ENCODE measurements at regions not wholly inside any gene's neighbourhood (a gene's known extent, or its start where the extent isn't known, plus 50 kb on each side); places are given as distances from the start of the nearest gene placed in this dataset.

DNA sequence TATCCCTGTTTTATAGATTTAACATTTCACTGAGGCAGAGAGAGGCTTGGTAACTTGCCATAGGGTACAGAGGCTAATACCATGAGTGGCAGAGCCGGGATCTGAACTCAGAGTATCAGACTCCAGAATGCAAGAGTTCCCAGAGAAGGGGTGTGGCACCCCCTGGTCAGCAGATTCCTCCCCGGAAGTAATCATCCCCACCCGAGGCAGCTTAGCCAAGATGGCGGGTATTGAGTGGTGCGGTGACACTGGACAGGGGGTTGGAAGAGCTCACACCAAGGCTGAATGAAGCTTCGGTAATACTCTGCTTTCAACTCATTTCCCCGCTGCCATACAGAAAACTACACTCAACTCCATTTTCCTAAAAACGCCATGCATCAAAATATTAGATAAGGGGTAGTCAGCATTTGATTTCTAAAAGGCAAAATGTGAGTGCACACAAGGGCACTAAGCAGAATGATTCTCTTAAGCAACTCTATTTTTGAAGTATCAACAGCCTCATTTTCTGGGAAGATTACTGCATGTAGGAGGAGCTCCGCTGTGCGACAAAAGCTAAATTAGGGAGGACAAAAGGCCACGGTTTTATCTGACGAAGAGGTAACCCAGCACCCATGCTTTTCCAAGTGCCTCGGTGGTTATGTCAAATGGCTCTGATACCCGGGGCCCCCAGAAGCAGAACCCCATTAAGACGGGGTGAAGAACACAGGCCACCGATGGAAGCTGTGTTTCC is 166.7 kb downstream of the NUP210 start:
- DNase-seq (ENCODE audit: low spot score) = no peak
- no peak for ATAC-seq (ENCODE audit: insufficient number of reproducible peaks, low FRiP score, low read depth)
- no peak overlapping the region for H3K27ac ChIP-seq
- H3K4me3 ChIP-seq = no peak overlapping the region
- H3K9me3 ChIP-seq = no peaks in the 10 kb centered on the region
- no peaks in the 10 kb centered on the region for H3K27me3 ChIP-seq (replicated peaks; ENCODE audit: insufficient read depth)
- TF ChIP-seq, protein P1, sequence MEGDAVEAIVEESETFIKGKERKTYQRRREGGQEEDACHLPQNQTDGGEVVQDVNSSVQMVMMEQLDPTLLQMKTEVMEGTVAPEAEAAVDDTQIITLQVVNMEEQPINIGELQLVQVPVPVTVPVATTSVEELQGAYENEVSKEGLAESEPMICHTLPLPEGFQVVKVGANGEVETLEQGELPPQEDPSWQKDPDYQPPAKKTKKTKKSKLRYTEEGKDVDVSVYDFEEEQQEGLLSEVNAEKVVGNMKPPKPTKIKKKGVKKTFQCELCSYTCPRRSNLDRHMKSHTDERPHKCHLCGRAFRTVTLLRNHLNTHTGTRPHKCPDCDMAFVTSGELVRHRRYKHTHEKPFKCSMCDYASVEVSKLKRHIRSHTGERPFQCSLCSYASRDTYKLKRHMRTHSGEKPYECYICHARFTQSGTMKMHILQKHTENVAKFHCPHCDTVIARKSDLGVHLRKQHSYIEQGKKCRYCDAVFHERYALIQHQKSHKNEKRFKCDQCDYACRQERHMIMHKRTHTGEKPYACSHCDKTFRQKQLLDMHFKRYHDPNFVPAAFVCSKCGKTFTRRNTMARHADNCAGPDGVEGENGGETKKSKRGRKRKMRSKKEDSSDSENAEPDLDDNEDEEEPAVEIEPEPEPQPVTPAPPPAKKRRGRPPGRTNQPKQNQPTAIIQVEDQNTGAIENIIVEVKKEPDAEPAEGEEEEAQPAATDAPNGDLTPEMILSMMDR (IDR thresholded peaks at IDR 0.05) = no peak
- no peaks in the 10 kb centered on the region for H3K36me3 ChIP-seq
- no peaks in the 10 kb centered on the region for H3K4me1 ChIP-seq (ENCODE audit: control insufficient read depth in 1 of 2, low read depth in 2 of 2)

DNA sequence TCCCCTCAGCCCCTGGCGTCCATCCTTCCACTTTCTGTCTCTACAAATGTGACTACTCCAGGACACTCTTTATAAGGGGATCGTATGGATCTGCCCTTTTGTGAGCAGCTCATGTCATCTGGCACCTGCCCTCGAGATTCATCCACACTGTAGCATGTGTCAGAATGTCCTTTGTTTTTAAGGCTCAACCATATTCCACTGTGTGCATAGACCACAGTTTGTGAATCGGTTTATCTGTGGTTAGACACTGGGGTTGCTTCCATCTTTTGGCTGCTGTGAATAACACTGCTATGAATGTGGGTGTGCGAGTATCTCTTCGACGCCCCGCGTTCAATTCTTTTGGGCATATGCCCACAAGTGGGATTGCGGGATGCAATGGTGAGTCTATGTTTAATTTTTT is 167.9 kb downstream of the NUP210 start:
- TF ChIP-seq, protein P1 (IDR thresholded peaks at IDR 0.05) = no peak
- no peaks in the 10 kb centered on the region for H3K36me3 ChIP-seq
- no peaks in the 10 kb centered on the region for H3K27me3 ChIP-seq (replicated peaks; ENCODE audit: insufficient read depth)
- no peak for ATAC-seq (ENCODE audit: insufficient number of reproducible peaks, low FRiP score, low read depth)
- no peaks in the 10 kb centered on the region for H3K9me3 ChIP-seq
- H3K27ac ChIP-seq = no peak overlapping the region
- no peaks in the 10 kb centered on the region for H3K4me1 ChIP-seq (ENCODE audit: control insufficient read depth in 1 of 2, low read depth in 2 of 2)
- H3K4me3 ChIP-seq = no peak overlapping the region
- no peak for DNase-seq (ENCODE audit: low spot score)

DNA sequence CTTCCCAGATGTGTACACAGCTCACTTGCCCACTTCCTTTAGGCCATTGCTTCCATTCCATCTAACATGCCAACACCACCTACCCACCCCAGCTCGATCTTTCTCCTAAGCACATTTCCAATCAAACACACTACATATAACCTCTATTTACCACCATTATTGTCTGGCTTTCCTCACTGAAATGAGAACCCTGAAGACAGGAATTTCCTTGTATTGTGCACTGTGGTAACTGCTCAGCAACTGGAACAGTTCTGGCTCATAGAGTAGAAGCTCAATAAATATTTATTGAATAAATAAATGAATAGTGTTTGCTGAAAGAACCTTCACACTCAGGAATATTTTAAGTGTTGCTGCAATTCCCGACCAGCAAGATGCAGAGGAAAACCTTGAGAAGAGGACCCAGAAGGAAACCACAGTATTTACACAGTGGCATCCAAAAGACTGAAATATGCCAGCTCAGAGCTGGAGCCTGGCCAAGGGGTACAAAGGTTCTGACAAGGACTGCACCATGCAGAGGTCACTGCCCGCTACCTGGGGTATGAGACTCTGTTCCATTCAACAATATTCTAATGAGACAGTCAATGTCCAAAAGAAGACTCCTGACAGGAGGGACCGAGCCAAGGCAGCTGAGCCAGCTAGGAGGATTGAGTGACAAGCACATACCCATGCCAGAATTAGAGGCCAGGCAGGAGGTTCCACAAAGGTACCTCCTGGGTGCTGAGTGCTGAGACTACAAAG is 168.8 kb downstream of the NUP210 start:
- TF ChIP-seq, protein P1 (IDR thresholded peaks at IDR 0.05) = no peak
- H3K4me3 ChIP-seq = no peak overlapping the region
- H3K9me3 ChIP-seq = no peaks in the 10 kb centered on the region
- ATAC-seq (ENCODE audit: insufficient number of reproducible peaks, low FRiP score, low read depth) (no peak), DNase-seq (ENCODE audit: low spot score) (no peak)
- no peaks in the 10 kb centered on the region for H3K36me3 ChIP-seq
- no peak overlapping the region for H3K27ac ChIP-seq
- H3K27me3 ChIP-seq (replicated peaks; ENCODE audit: insufficient read depth) = no peaks in the 10 kb centered on the region
- H3K4me1 ChIP-seq (ENCODE audit: control insufficient read depth in 1 of 2, low read depth in 2 of 2) = no peaks in the 10 kb centered on the region

DNA sequence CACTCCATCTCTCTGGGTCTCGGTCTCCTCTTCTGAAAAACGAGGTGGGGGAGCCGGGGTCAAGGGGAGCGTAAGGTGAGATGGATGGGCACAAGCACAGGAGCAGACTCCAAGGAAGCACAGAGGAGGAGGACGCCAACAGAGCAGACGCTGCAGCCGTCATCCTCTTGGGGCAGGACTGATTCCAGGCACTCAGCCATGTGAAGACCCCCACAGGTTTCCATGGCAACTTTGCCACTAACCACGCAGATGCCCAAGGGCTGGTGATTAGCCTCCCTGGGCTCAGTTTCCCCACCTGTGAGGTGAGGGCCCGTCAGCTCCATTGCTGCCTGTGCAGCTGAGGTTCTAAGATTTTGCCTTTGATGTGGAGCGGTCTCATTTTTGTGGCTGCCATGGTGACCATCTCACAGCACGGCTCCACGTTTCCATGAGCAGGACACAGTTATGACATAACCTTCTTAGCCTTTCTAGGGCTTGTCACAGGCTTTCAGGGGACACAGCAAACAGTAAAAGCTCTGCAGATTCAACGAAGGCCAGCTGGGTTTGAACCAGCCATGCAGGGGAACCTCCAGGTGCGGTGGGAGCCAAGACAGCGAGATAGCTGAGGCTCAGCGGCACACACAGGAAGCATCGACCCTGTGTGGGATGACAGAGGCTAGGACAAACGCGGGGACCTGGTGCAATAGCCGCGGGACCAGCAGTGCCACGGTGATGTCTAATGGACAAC is 170.3 kb downstream of the NUP210 start:
- no peaks in the 10 kb centered on the region for H3K4me1 ChIP-seq (ENCODE audit: control insufficient read depth in 1 of 2, low read depth in 2 of 2)
- no peaks in the 10 kb centered on the region for H3K27me3 ChIP-seq (replicated peaks; ENCODE audit: insufficient read depth)
- no peaks in the 10 kb centered on the region for H3K36me3 ChIP-seq
- H3K27ac ChIP-seq = no peak overlapping the region
- H3K9me3 ChIP-seq = no peaks in the 10 kb centered on the region
- H3K4me3 ChIP-seq = no peak overlapping the region
- TF ChIP-seq, protein P1 (IDR thresholded peaks at IDR 0.05) = no peak
- DNase-seq (ENCODE audit: low spot score) (no peak), ATAC-seq (ENCODE audit: insufficient number of reproducible peaks, low FRiP score, low read depth) (no peak)

DNA sequence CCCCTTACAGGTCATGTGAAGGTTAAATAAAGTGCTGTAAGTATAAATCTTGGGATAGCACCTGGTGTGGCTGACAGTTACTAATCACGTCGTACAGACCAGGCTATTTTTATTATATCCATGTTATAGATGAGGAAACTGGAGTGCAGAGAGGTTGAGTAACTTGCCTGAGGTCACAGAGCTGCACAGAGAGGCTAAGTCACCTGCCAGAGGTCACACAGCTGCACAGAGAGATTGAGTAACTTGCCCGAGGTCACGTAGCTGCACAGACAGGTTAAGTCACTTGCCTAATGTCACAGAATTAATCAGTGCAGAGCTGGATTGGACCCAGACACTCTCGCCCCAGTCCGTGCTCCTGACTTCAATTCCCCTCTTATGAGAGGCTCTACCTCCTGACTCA is 171.5 kb downstream of the NUP210 start:
- DNase-seq (ENCODE audit: low spot score) = no peak
- TF ChIP-seq, protein P1 (IDR thresholded peaks at IDR 0.05) = no peak
- Histone ChIP-seq H3K36me3 (no peaks in the 10 kb centered on the region), H3K4me3 (no peak overlapping the region), H3K27me3 (replicated peaks; ENCODE audit: insufficient read depth) (no peaks in the 10 kb centered on the region), H3K4me1 (ENCODE audit: control insufficient read depth in 1 of 2, low read depth in 2 of 2) (no peaks in the 10 kb centered on the region), H3K27ac (no peak overlapping the region), H3K9me3 (no peaks in the 10 kb centered on the region)
- no peak for ATAC-seq (ENCODE audit: insufficient number of reproducible peaks, low FRiP score, low read depth)
